K562 (cell line): ENCODE measurements at regions not wholly inside any gene's neighbourhood (a gene's known extent, or its start where the extent isn't known, plus 50 kb on each side); places are given as distances from the start of the nearest gene placed in this dataset.

Experiments
- ATAC-seq: fragments of 200-7000 bp; cut with Tn5 transposase; 3 replicates; pipeline ENCODE4 v1.9.1; 2020; ENCODE audit warnings: moderate library complexity
- BruUV-seq: library from RNA; stranded (reverse); fragments of 400-500 nt; replicated peaks from 2 replicates; lab custom pipeline; 2021; lab: Mats Ljungman, UMichigan
- CTCF ChIA-PET: fragments of 300-600 bp; formaldehyde crosslinking; extraction: SDS; loops from one replicate; lab custom pipeline; 2021; ENCODE audit warnings: low intra/inter-chr PET ratio; lab: Yijun Ruan, JAX
- POLR2A ChIA-PET: fragments of 300-600, 350-650 bp; sonication (Branson Sonifier 250); formaldehyde crosslinking; extraction: SDS; loops from one replicate; lab custom pipeline; 2021; ENCODE audit warnings: antibody characterized with exemption, inconsistent platforms; lab: Yijun Ruan, JAX
- DNase-seq, 4 experiments: peaks; one replicate each; pipeline versions ENCODE4 v3.0.0 to v3.0.0-alpha.2; 2011 to 2018; ENCODE audit warnings: low spot score in 3 of 4, mixed read lengths in 3 of 4; ENCODE audit errors: extremely low read depth in 1 of 4
- FAIRE-seq: peaks from 2 replicates; lab custom pipeline; 2011; peaks lifted over from hg19 to GRCh38; lab: Jason Lieb, UNC
- H2AFZ ChIP-seq: 2 replicates; pipeline ENCODE4 v1.6.0; 2011; ENCODE audit warnings: low read depth, low read length, control low read depth, inconsistent platforms
- H3K27ac ChIP-seq: fragments of 200-600 bp; 3 replicates; pipeline ENCODE4 v1.8.0; 2011; ENCODE audit warnings: low read depth, mild to moderate bottlenecking, control low read depth, inconsistent platforms, low read length, moderate library complexity, mixed read lengths; ENCODE audit errors: extremely low read depth
- H3K27me3 ChIP-seq, 2 experiments: fragments of 300-600 bp in 1 of 2; 2 replicates in 1 of 2; 3 replicates in 1 of 2; pipeline versions ENCODE4 v1.6.0 to v1.8.0; 2011; ENCODE audit warnings: inconsistent platforms in 2 of 2, low read length in 2 of 2, mild to moderate bottlenecking in 1 of 2, mixed read lengths in 1 of 2, moderate library complexity in 1 of 2; ENCODE audit not compliant: control insufficient read depth in 2 of 2, insufficient read depth in 2 of 2
- H3K36me3 ChIP-seq: fragments of 300-600 bp; 3 replicates; pipeline ENCODE4 v1.8.0; 2011; ENCODE audit warnings: mild to moderate bottlenecking, low read length, inconsistent platforms; ENCODE audit not compliant: control insufficient read depth, insufficient read depth
- H3K4me1 ChIP-seq, 2 experiments: fragments of 200-600 bp in 1 of 2; replicated peaks in 1 of 2; 2 replicates in 1 of 2; 3 replicates in 1 of 2; pipeline versions ENCODE4 v1.5.1 to v1.8.0; 2011; ENCODE audit warnings: inconsistent platforms in 2 of 2, low read length in 2 of 2, mild to moderate bottlenecking in 1 of 2, mixed read lengths in 1 of 2, moderate library complexity in 1 of 2; ENCODE audit not compliant: control insufficient read depth in 2 of 2, insufficient read depth in 2 of 2
- H3K4me2 ChIP-seq: 2 replicates; pipeline ENCODE4 v1.6.1; 2011; ENCODE audit warnings: low read length, control low read depth, inconsistent platforms, mixed read lengths; ENCODE audit not compliant: insufficient read depth
- H3K4me3 ChIP-seq: fragments of 200-600 bp; sonication (generic), shearing (Covaris generic); 2 replicates; pipeline ENCODE4 v1.5.1; 2016; ENCODE audit warnings: control low read depth, inconsistent platforms
- H3K79me2 ChIP-seq: fragments of 200-600 bp; 3 replicates; pipeline ENCODE4 v1.8.0; 2011; ENCODE audit warnings: low read length, inconsistent platforms; ENCODE audit not compliant: control insufficient read depth, insufficient read depth
- H3K9ac ChIP-seq, 2 experiments: 2 replicates each; pipeline versions ENCODE4 v1.6.0 to v1.6.1; 2011; ENCODE audit warnings: low read depth in 2 of 2, low read length in 2 of 2, control low read depth in 1 of 2, inconsistent platforms in 1 of 2, mild to moderate bottlenecking in 1 of 2, mixed read lengths in 1 of 2; ENCODE audit not compliant: insufficient read depth in 1 of 2
- H3K9me1 ChIP-seq: one replicate; pipeline ENCODE4 v1.6.0; 2011; ENCODE audit warnings: inconsistent platforms, mild to moderate bottlenecking, low read length, moderate library complexity; ENCODE audit not compliant: control insufficient read depth, insufficient read depth
- H3K9me3 ChIP-seq: replicated peaks from 2 replicates; pipeline ENCODE4 v1.5.1; 2011; ENCODE audit warnings: low read depth, low read length, inconsistent platforms; ENCODE audit not compliant: control insufficient read depth, insufficient read depth
- H4K20me1 ChIP-seq: replicated peaks from 2 replicates; pipeline ENCODE4 v1.6.1; 2011; ENCODE audit warnings: low read length, inconsistent platforms, mixed read lengths; ENCODE audit not compliant: control insufficient read depth, insufficient read depth
- ARID2 ChIP-seq: fragments of 450-650 bp; IDR thresholded peaks from 2 replicates; pipeline ENCODE4 v1.6.1; 2017; ENCODE audit warnings: antibody characterized with exemption, mild to moderate bottlenecking
- BMI1 ChIP-seq: fragments of 150-350 bp; IDR thresholded peaks from 2 replicates; pipeline ENCODE4 v1.6.1; 2014; ENCODE audit warnings: low read length
- CHD1 ChIP-seq: fragments of 200-600 bp; sonication (generic); IDR thresholded peaks from one replicate; pipeline ENCODE4 v1.6.1; 2012; ENCODE audit warnings: mild to moderate bottlenecking, moderate library complexity, low read length, inconsistent platforms
- E4F1 ChIP-seq: fragments of 250-450 bp; sonication (Bioruptor Pico); IDR thresholded peaks from 2 replicates; pipeline ENCODE4 v1.5.0; 2021; ENCODE audit warnings: mild to moderate bottlenecking, borderline replicate concordance
- NR4A1 ChIP-seq, 2 experiments: fragments of 250-450 bp in 1 of 2; fragments of 450-650 bp in 1 of 2; sonication (Bioruptor Pico) in 1 of 2; IDR thresholded peaks; 2 replicates each; pipeline versions ENCODE4 v1.4.0 to v1.6.1; 2016 to 2020; ENCODE audit warnings: mild to moderate bottlenecking in 2 of 2, missing compliant biosample characterization in 1 of 2, missing genetic modification characterization in 1 of 2, moderate library complexity in 1 of 2
- PTBP1 ChIP-seq: fragments of 200-400 bp; formaldehyde crosslinking; IDR thresholded peaks from 2 replicates; pipeline ENCODE4 v1.6.1; 2017; ENCODE audit warnings: low read depth, low read length
- RAD51 ChIP-seq: fragments of 450-650 bp; IDR thresholded peaks from 2 replicates; pipeline ENCODE4 v1.7.1; 2016; ENCODE audit warnings: low read depth, mild to moderate bottlenecking, borderline replicate concordance
- RBM34 ChIP-seq: fragments of 200-400 bp; formaldehyde crosslinking; IDR thresholded peaks from 2 replicates; pipeline ENCODE4 v1.6.1; 2018; ENCODE audit warnings: low read length, borderline replicate concordance; ENCODE audit not compliant: insufficient read depth
- TFE3 ChIP-seq: fragments of 450-650 bp; formaldehyde crosslinking; IDR thresholded peaks from 2 replicates; pipeline ENCODE4 v1.4.0; 2020; ENCODE audit warnings: mild to moderate bottlenecking, mixed read lengths
- ZNF316 ChIP-seq: fragments of 450-650 bp; IDR thresholded peaks from 2 replicates; pipeline ENCODE4 v1.6.1; 2016
- ZNF511 ChIP-seq: sonication (generic); formaldehyde crosslinking; IDR thresholded peaks from 2 replicates; pipeline ENCODE4 v1.8.0; 2022; ENCODE audit warnings: mild to moderate bottlenecking, missing genetic modification reagents
- ZNF609 ChIP-seq: sonication (generic); formaldehyde crosslinking; IDR thresholded peaks from 2 replicates; pipeline ENCODE4 v1.8.1; 2023; ENCODE audit warnings: missing genetic modification reagents, mild to moderate bottlenecking, borderline replicate concordance
- WGBS: fragments of 100-300 bp; shearing (Covaris generic); methylation state at CpG from one replicate; pipeline ENCODE4 v1.1.6; 2016; ENCODE audit warnings: low coverage, mixed read lengths; ENCODE audit not compliant: insufficient coverage; ENCODE audit errors: missing lambda C conversion rate; 5-methylcytosine and 5-hydroxymethylcytosine counted together
- in situ Hi-C: fragments of 300-500 bp; cut with MboI; formaldehyde crosslinking; loops from 4 replicates; pipeline ENCODE4 v1.15.0; 2018; ENCODE audit warnings: inconsistent platforms, mixed read lengths
- intact Hi-C: fragments of 100-400 bp; cut with micrococcal nuclease; formaldehyde crosslinking; loops from 2 replicates; pipeline ENCODE4 v1.14.2; 2022

- BruUV-seq = no TSS peak
- no peaks in the 10 kb centered on the region for H4K20me1 ChIP-seq
- ChIA-PET CTCF (no interaction called here), POLR2A (no interaction called here)
- 0% methylated on average over 1 of the region's 1 CpG for WGBS
- no peak overlapping the region for H3K27ac ChIP-seq
- in situ Hi-C loops = no loop called here
- no peaks in the 10 kb centered on the region for H3K79me2 ChIP-seq
- H3K9me1 ChIP-seq = no peaks in the 10 kb centered on the region
- H3K4me3 ChIP-seq = no peak overlapping the region
- TF ChIP-seq BMI1 (no peak), ZNF609 (no peak), RBM34 (no peak), CHD1 (no peak), ZNF511 (CRISPR knock-in tag) (no peak), PTBP1 (no peak), TFE3 (no peak), ZNF316 (no peak), RAD51 (no peak), E4F1 (CRISPR knock-in tag) (no peak), NR4A1 (CRISPR knock-in tag; IDR thresholded peaks at IDR 0.05) (no peak), NR4A1 (tag; IDR thresholded peaks at IDR 0.05) (no peak), ARID2 (no peak)
- H3K27me3 ChIP-seq = no peaks in the 10 kb centered on the region
- H3K36me3 ChIP-seq = no peaks in the 10 kb centered on the region
- no peak for FAIRE-seq
- DNase-seq = no peak
- H3K9ac ChIP-seq = no peak overlapping the region
- H2AFZ ChIP-seq = no peak overlapping the region
- intact Hi-C loops = no loop called here
- no peaks in the 10 kb centered on the region for H3K4me1 ChIP-seq
- no peak overlapping the region for H3K4me2 ChIP-seq
- ATAC-seq = no peak
- no peaks in the 10 kb centered on the region for H3K9me3 ChIP-seq
Observed at GRCh38 chr12:67854351-67854750, 134.9 kb upstream of the IFNG-AS1 start.
